OCI-LY1 (cell line): ENCODE measurements at regions not wholly inside any gene's neighbourhood (a gene's known extent, or its start where the extent isn't known, plus 50 kb on each side); places are given as distances from the start of the nearest gene placed in this dataset.

Experiments
- H2AFZ ChIP-seq: fragments of 200-600 bp; sonication (generic), shearing (Covaris generic); 2 replicates; pipeline ENCODE4 v1.6.0; 2014; ENCODE audit warnings: antibody characterized with exemption, mild to moderate bottlenecking, low read length
- H3F3A ChIP-seq: fragments of 200-600 bp; sonication (generic), shearing (Covaris generic); 2 replicates; pipeline ENCODE4 v1.6.0; 2014; ENCODE audit warnings: mild to moderate bottlenecking, antibody characterized with exemption, low read length, moderate library complexity; ENCODE audit not compliant: insufficient read depth
- H3K27ac ChIP-seq: fragments of 200-600 bp; sonication (generic); 2 replicates; pipeline ENCODE4 v1.5.1; 2014; ENCODE audit warnings: low read length, mixed run types, mild to moderate bottlenecking, low read depth; ENCODE audit not compliant: poor library complexity, severe bottlenecking
- H3K27me3 ChIP-seq: fragments of 200-600 bp; sonication (generic); 2 replicates; pipeline ENCODE4 v1.6.0; 2014; ENCODE audit warnings: antibody characterized with exemption, mild to moderate bottlenecking, low read length, moderate library complexity; ENCODE audit not compliant: insufficient read depth
- H3K36me3 ChIP-seq: fragments of 200-600 bp; sonication (generic); 2 replicates; pipeline ENCODE4 v1.6.1; 2014; ENCODE audit warnings: mild to moderate bottlenecking, antibody characterized with exemption, low read length, moderate library complexity, mixed read lengths; ENCODE audit not compliant: insufficient read depth
- H3K4me1 ChIP-seq: fragments of 200-600 bp; sonication (generic); 2 replicates; pipeline ENCODE4 v1.5.1; 2014; ENCODE audit warnings: mild to moderate bottlenecking, low read length, moderate library complexity; ENCODE audit not compliant: insufficient read depth, severe bottlenecking
- H3K4me2 ChIP-seq: fragments of 200-600 bp; sonication (generic), shearing (Covaris generic); 2 replicates; pipeline ENCODE4 v1.6.1; 2014; ENCODE audit warnings: low read length
- H3K4me3 ChIP-seq: fragments of 200-600 bp; sonication (generic); 2 replicates; pipeline ENCODE4 v1.5.1; 2014; ENCODE audit warnings: low read length, low read depth, mild to moderate bottlenecking, mixed read lengths; ENCODE audit not compliant: poor library complexity, severe bottlenecking
- H3K79me2 ChIP-seq: fragments of 200-600 bp; shearing (Covaris generic); 2 replicates; pipeline ENCODE4 v1.6.1; 2016; ENCODE audit warnings: mixed run types, low read length, mixed read lengths; ENCODE audit not compliant: insufficient read depth
- H3K9ac ChIP-seq: fragments of 200-600 bp; sonication (generic), shearing (Covaris generic); 2 replicates; pipeline ENCODE4 v1.6.1; 2014; ENCODE audit warnings: mild to moderate bottlenecking, low read length, mixed read lengths
- H3K9me2 ChIP-seq: fragments of 200-600 bp; sonication (generic), shearing (Covaris generic); 2 replicates; pipeline ENCODE4 v1.6.1; 2014; ENCODE audit warnings: low read depth, mild to moderate bottlenecking, low read length, mixed read lengths
- H3K9me3 ChIP-seq: fragments of 200-600 bp; shearing (Covaris generic); 2 replicates; pipeline ENCODE4 v1.6.1; 2014; ENCODE audit warnings: low read length, mixed read lengths
- H4K20me1 ChIP-seq: fragments of 200-600 bp; sonication (generic), shearing (Covaris generic); 2 replicates; pipeline ENCODE4 v1.6.0; 2016; ENCODE audit warnings: mild to moderate bottlenecking, low read length; ENCODE audit not compliant: insufficient read depth
- EZH2 ChIP-seq: fragments of 200-600 bp; sonication (generic), shearing (Covaris generic); IDR thresholded peaks from 2 replicates; pipeline ENCODE4 v1.8.0; 2017; ENCODE audit warnings: borderline replicate concordance, mixed run types, mild to moderate bottlenecking, antibody characterized with exemption, low read length, moderate library complexity, mixed read lengths
- TF ChIP-seq, protein P1 (sequence below): fragments of 200-600 bp; sonication (generic), shearing (Covaris generic); IDR thresholded peaks from 2 replicates; pipeline ENCODE4 v1.5.1; 2017; ENCODE audit warnings: mild to moderate bottlenecking, antibody characterized with exemption, low read length, moderate library complexity, mixed read lengths

- Histone ChIP-seq H3K79me2 (no peaks in the 10 kb centered on the region), H3K27ac (no peak overlapping the region), H3K9me3 (no peaks in the 10 kb centered on the region), H3K4me1 (no peaks in the 10 kb centered on the region), H4K20me1 (no peaks in the 10 kb centered on the region), H3K4me3 (no peak overlapping the region), H3K9ac (no peak overlapping the region), H3K9me2 (no peaks in the 10 kb centered on the region), H3K36me3 (no peaks in the 10 kb centered on the region), H3K4me2 (no peak overlapping the region), H3K27me3 (0 out of 2 replicates have a peak, but pooled peaks cover 3% of the 10 kb centered on the region), H3F3A (no peaks in the 10 kb centered on the region), H2AFZ (no peak overlapping the region)
- TF ChIP-seq, protein P1, sequence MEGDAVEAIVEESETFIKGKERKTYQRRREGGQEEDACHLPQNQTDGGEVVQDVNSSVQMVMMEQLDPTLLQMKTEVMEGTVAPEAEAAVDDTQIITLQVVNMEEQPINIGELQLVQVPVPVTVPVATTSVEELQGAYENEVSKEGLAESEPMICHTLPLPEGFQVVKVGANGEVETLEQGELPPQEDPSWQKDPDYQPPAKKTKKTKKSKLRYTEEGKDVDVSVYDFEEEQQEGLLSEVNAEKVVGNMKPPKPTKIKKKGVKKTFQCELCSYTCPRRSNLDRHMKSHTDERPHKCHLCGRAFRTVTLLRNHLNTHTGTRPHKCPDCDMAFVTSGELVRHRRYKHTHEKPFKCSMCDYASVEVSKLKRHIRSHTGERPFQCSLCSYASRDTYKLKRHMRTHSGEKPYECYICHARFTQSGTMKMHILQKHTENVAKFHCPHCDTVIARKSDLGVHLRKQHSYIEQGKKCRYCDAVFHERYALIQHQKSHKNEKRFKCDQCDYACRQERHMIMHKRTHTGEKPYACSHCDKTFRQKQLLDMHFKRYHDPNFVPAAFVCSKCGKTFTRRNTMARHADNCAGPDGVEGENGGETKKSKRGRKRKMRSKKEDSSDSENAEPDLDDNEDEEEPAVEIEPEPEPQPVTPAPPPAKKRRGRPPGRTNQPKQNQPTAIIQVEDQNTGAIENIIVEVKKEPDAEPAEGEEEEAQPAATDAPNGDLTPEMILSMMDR = no peak
- no peak for TF ChIP-seq EZH2
Measured at GRCh38 chr1:232486454-232487207, 143.3 kb downstream of the SIPA1L2 start.

- H3K27ac ChIP-seq = no peak overlapping the region
- H3K4me1 ChIP-seq = no peaks in the 10 kb centered on the region
- TF ChIP-seq, protein P1 = no peak
- no peak for TF ChIP-seq EZH2
- H3K4me3 ChIP-seq = no peak overlapping the region
- H3K4me2 ChIP-seq = no peak overlapping the region
- no peaks in the 10 kb centered on the region for H3F3A ChIP-seq
- no peak overlapping the region for H2AFZ ChIP-seq
- H3K9me3 ChIP-seq = no peaks in the 10 kb centered on the region
- 0 out of 2 replicates have a peak, but pooled peaks cover 3% of the 10 kb centered on the region for H3K27me3 ChIP-seq
- H4K20me1 ChIP-seq = no peaks in the 10 kb centered on the region
- no peak overlapping the region for H3K9ac ChIP-seq
- H3K36me3 ChIP-seq = no peaks in the 10 kb centered on the region
- H3K9me2 ChIP-seq = no peaks in the 10 kb centered on the region
- no peaks in the 10 kb centered on the region for H3K79me2 ChIP-seq
Measured at GRCh38 chr1:232486006-232486405, 143.9 kb downstream of the SIPA1L2 start.

DNA sequence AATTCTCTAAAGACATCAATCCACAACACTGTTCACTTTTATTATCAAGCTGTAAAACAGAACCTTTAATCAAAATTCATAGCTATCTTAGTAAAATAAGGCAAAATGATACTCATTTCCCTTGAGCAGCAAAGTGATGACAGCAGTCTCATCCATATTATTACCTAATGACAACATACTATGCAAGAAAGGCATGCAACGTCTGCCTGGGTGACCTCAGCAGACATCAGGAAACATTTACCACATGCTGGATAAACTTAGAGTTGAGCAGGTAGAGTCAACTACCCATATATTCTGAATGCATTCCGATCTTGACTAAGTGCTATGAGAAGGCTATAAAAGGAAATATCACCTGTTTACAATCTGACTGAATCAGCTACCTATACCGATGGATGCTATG is 145.1 kb downstream of the SIPA1L2 start:
- Histone ChIP-seq H2AFZ (no peak overlapping the region), H3K4me1 (no peaks in the 10 kb centered on the region), H3K27ac (no peak overlapping the region), H3K27me3 (0 out of 2 replicates have a peak, but pooled peaks cover 3% of the 10 kb centered on the region), H4K20me1 (no peaks in the 10 kb centered on the region), H3K9me3 (no peaks in the 10 kb centered on the region), H3K4me2 (no peak overlapping the region), H3K9me2 (no peaks in the 10 kb centered on the region), H3K36me3 (no peaks in the 10 kb centered on the region), H3F3A (no peaks in the 10 kb centered on the region), H3K9ac (no peak overlapping the region), H3K79me2 (no peaks in the 10 kb centered on the region), H3K4me3 (no peak overlapping the region)
- TF ChIP-seq, protein P1 = no peak
- TF ChIP-seq EZH2 = no peak
